Non-pigmented ciliary epithelial cell (primary cell): ENCODE measurements at regions not wholly inside any gene's neighbourhood (a gene's known extent, or its start where the extent isn't known, plus 50 kb on each side); places are given as distances from the start of the nearest gene placed in this dataset.

Experiments
- DNase-seq: peaks from one replicate; pipeline ENCODE4 v3.0.0-alpha.2; 2010; ENCODE audit warnings: low read depth

DNA sequence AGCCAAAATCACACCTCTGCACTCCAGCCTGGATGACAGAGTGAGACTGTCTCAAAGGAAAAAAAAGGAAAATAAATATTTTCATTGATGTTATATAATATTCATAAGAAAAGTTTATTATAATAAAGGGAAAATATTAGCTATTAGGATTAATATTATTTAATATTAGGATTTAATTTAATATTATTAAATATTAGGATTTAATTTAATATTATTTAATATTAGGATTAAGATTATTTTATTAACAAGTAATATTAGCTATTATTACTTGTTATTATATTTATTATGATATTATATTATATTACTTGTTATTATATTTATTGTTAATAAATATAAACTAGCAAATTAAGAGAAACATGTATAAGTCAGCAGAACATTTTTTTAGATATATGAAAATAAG lies 518.1 kb downstream of the FSCB start:
- no peak for DNase-seq

DNA sequence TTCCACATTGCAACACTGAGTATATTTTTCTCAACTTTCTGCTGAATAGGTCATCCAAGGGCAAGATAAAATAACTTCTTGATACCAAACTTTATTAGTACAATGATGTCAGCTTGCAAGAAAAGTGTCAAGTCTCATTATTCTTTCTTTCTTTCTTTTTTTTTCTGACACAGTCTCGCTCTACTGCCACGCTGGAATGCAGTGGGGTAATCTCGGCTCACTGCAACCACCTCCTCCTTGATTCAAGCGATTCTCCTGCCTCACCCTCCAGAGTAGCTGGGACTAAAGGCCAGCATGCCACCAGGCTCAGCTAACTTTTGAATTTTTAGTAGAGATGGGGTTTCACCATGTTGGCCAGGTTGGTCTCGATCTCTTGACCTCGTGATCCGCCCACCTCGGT lies 523.4 kb downstream of the FSCB start:
- no peak for DNase-seq

- DNase-seq: no peak
Measured at GRCh38 chr14:43981135-43981768, 525.8 kb downstream of the FSCB start.

- DNase-seq: no peak
Measured at GRCh38 chr14:43956741-43957140, 550.3 kb downstream of the FSCB start.

DNA sequence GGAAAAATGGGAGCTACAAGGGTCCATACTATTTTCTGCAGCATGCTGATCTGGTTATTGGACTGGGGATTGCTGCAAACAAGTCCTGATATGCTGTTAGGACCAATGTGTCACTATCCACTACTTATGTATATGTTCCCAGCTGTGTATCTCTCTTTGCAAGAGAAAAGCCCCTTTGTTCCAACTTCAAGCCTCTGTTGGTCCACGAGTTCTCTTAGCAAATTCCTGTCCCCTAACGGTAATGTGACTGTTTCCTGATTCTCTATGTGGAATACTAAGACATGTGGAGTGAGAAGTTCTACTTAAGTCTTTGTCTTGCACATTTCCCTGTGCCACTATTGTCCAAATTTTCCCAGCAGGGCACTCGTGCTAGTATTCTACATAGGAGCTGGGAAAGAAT lies 557.7 kb downstream of the FSCB start:
- no peak for DNase-seq

- DNase-seq: no peak
Measured at GRCh38 chr14:43939836-43940235, 567.2 kb downstream of the FSCB start.

- no peak for DNase-seq
Measured at GRCh38 chr14:43938588-43939281, 568.3 kb downstream of the FSCB start.

DNA sequence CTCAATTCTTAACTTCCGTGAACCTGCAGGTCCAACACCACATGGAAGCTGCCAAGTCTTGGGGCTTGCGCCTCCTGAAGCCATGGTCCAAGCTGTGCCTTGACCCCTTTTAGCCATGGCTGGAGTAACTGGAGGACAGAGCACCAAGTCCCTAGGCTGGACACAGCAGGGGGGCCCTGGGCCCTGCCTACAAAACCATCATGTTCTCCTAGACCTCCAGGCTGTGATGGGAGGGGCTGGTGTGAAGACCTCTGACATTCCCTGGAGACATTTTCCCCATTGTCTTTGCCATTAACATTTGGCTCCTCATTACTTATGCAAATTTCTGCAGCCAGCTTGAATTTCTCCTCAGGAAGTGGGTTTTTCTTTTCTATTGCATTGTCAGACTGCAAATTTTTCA lies 570.1 kb downstream of the FSCB start:
- DNase-seq: no peak

- no peak for DNase-seq
Measured at GRCh38 chr14:43934102-43934501, 573.0 kb downstream of the FSCB start.

DNA sequence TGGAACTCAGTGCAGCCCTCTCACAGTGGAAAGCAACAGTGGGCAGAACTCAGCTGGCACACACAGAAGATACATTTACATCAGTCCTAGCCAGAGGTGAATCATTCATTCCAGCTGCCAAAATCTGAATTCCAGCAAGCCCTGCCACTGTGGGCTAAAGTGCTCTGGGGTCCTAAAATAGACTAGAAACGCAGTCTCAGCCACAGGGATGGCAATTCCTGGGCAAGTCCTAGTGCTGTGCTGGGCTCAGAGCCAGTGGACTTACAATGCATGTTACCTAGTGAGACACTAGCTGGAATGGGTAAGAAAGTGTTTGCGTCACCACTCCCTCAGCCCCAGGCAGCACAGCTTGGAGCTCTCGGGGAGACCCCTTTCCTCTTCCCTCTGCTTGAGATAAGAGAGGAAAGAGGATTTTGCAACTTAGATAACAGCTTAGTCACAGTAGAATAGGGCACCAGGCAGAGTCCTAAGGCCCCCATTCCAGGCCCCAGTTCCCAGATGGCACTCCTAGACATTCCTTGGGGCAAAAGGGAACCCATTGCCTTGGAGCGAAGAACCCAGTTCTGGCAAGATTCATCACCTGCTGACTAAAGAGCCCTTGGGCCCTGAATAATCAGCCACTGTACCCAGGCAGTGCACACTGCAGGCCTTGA lies 592.9 kb downstream of the FSCB start:
- DNase-seq: no peak

- no peak for DNase-seq
Measured at GRCh38 chr14:43903209-43903608, 603.9 kb downstream of the FSCB start.

GRCh38 chr14:43901911-43902673 lies 605.0 kb downstream of the FSCB start:
- no peak for DNase-seq

- no peak for DNase-seq
Measured at GRCh38 chr14:43900173-43900655, 606.9 kb downstream of the FSCB start.

GRCh38 chr14:43898687-43899086 lies 608.4 kb downstream of the FSCB start:
- no peak for DNase-seq

- no peak for DNase-seq
Measured at GRCh38 chr14:43896044-43896443, 611.0 kb downstream of the FSCB start.

- DNase-seq: no peak
Measured at GRCh38 chr14:43894534-43894933, 612.5 kb downstream of the FSCB start.

GRCh38 chr14:43887523-43887922 lies 619.6 kb downstream of the FSCB start:
- DNase-seq: no peak

- DNase-seq: no peak
Measured at GRCh38 chr14:43877351-43877960, 629.6 kb downstream of the FSCB start.

DNA sequence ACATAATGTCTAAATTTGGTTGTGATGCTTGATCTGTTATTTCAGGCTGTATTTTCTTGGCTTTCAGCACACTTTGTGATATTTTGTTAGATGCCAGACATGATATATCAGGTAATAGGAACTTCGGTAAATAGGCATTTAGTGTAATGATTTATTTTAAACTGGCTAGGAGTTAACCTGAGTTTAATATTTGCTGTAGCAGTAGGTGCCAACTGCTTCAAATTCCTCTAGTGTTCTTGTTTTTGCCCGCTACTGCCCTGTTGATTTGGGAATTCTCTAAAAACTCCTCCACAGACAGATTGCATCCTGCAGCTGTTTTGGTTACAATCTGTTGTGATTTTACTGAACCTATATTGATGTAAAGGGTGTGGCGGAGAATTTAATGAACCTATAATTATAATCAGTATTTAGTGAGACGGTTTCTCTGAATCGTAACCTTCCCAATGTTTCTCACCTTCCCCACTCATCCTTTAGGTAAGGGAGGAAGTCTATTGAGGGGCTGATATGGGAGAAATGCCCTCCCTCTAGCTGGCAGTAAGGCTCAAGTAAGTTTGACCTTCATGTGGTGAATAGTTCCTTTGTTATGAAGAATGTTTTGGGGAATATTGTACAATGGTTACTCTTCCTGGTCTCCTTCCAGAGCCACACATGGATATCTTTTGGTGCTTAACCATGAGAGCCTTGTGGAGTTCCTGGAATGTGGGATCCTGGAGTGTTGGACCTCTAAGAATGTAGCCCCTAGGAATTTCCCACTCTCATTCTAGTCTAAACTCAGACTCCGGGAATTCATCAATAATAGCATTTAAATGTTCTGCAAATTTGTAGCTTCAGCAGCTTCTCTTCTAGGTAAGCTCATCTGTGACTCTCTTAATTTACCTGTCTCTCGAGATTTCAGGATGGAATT lies 634.1 kb downstream of the FSCB start:
- no peak for DNase-seq

DNA sequence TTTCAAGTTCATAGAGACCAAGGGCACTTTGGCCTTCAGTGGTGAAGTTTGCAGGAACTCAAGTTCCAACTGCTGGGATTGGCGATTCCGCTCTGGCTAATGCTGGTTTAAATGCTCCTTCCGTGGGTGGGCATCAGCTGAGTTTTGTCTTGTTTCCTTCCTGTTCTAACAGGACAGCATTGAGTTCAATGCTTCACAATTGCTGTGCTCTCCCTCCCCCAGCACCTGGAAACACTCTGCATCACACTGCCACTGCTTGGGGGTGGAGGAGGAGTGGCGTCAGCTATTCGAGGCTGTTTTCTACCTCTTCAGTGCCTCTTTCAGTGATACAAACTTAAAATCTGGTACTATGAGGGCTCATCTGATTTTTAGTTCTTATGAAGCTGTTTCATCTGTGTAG lies 634.9 kb downstream of the FSCB start:
- DNase-seq: no peak

GRCh38 chr14:43858981-43859380 lies 648.1 kb downstream of the FSCB start:
- DNase-seq: no peak
